Testis (tissue), 2 donors: ENCODE measurements at regions not wholly inside any gene's neighbourhood (a gene's known extent, or its start where the extent isn't known, plus 50 kb on each side); places are given as distances from the start of the nearest gene placed in this dataset.
"Not testable (repeated sequence)": the region's sequence is repeated elsewhere in the genome, so short reads cannot be mapped to it uniquely, and the experiment has no call there.

ENCODE experiments used
- DNase-seq: peaks from one replicate; pipeline ENCODE4 v3.0.0-alpha.2; 2019
- H3K27ac ChIP-seq, 2 donors: fragments of 200-600 bp; sonication (generic); one replicate each; pipeline ENCODE4 v1.5.1; 2019
- H3K27me3 ChIP-seq: fragments of 200-600 bp; sonication (generic); one replicate; pipeline ENCODE4 v1.5.1; 2019
- H3K36me3 ChIP-seq: fragments of 200-600 bp; sonication (generic); one replicate; pipeline ENCODE4 v1.5.1; 2017; ENCODE audit warnings: low read depth; ENCODE audit errors: missing control alignments
- H3K4me1 ChIP-seq: fragments of 200-600 bp; sonication (generic); one replicate; pipeline ENCODE4 v1.5.1; 2019
- H3K4me3 ChIP-seq, 2 donors: fragments of 200-600 bp; sonication (generic); one replicate each; pipeline ENCODE4 v1.5.1; 2017 to 2019
- H3K9me3 ChIP-seq: fragments of 200-600 bp; sonication (generic); one replicate; pipeline ENCODE4 v1.5.1; 2017
- POLR2A ChIP-seq: fragments of 450-650 bp; IDR thresholded peaks from one replicate; pipeline ENCODE4 v1.6.1; 2017; ENCODE audit warnings: antibody characterized with exemption, mild to moderate bottlenecking, moderate library complexity
- WGBS, 2 donors: methylation state at CpG; one replicate each; pipeline ENCODE4 v1.1.5; 2018; 5-methylcytosine and 5-hydroxymethylcytosine counted together
- intact Hi-C: fragments of 100-400 bp; cut with DNase I; formaldehyde crosslinking; loops from one replicate; pipeline ENCODE4 v1.15.1; 2023; ENCODE audit warnings: low total_unique reads
- TF ChIP-seq, protein P1 (sequence below), 3 experiments: fragments of 450-650 bp in 2 of 3; fragments of 200-600 bp in 1 of 3; sonication (generic) in 1 of 3; IDR thresholded peaks; one replicate each; pipeline ENCODE4 v1.5.1; 2016 to 2019; ENCODE audit warnings: antibody characterized with exemption in 3 of 3, mild to moderate bottlenecking in 2 of 3, moderate library complexity in 1 of 3

- H3K27me3 ChIP-seq: no peaks in the 10 kb centered on the region
- H3K4me3 ChIP-seq: no peak overlapping the region
- H3K36me3 ChIP-seq: no peaks in the 10 kb centered on the region
- no peak overlapping the region for H3K27ac ChIP-seq
- 91 to 95% methylated on average over 6 of the region's 6 CpGs for WGBS, 2 donors
- no peak for DNase-seq
- no peak for TF ChIP-seq POLR2A
- TF ChIP-seq, protein P1, sequence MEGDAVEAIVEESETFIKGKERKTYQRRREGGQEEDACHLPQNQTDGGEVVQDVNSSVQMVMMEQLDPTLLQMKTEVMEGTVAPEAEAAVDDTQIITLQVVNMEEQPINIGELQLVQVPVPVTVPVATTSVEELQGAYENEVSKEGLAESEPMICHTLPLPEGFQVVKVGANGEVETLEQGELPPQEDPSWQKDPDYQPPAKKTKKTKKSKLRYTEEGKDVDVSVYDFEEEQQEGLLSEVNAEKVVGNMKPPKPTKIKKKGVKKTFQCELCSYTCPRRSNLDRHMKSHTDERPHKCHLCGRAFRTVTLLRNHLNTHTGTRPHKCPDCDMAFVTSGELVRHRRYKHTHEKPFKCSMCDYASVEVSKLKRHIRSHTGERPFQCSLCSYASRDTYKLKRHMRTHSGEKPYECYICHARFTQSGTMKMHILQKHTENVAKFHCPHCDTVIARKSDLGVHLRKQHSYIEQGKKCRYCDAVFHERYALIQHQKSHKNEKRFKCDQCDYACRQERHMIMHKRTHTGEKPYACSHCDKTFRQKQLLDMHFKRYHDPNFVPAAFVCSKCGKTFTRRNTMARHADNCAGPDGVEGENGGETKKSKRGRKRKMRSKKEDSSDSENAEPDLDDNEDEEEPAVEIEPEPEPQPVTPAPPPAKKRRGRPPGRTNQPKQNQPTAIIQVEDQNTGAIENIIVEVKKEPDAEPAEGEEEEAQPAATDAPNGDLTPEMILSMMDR (IDR thresholded peaks at IDR 0.05): no peak
- no peaks in the 10 kb centered on the region for H3K9me3 ChIP-seq
- intact Hi-C loops: no loop called here
- H3K4me1 ChIP-seq: peaks cover 20% of the 10 kb centered on the region
Measured at GRCh38 chr14:71358209-71358931, 451.1 kb downstream of the PCNX1 start.

DNA sequence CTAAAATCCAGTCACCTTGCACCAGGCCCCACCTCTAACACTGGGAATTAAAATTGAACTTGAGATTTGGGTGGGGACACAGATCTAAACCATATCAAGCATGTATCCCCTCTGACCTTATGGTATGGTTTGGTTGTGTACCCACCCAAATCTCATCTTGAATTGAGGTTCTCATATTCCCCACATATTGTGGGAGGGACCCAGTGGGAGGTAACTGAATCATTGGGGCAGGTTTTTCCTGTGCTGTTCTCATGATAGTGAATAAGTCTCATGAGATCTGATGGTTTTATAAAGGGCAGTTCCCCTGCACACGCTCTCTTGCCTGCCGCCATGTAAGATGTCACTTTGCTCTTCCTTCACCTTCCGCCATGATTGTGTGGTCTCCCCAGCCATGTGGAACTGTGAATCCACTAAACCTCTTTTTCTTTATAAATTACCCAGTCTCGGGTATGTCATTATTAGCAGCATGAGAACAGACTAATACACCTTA lies 451.7 kb downstream of the PCNX1 start:
- H3K4me3 ChIP-seq, H3K27ac ChIP-seq, H3K36me3 ChIP-seq, DNase-seq, H3K9me3 ChIP-seq, H3K27me3 ChIP-seq, intact Hi-C loops: not testable (repeated sequence)
- 95 to 97% methylated on average over 4 of the region's 4 CpGs for WGBS, 2 donors
- peaks cover 25% of the 10 kb centered on the region for H3K4me1 ChIP-seq

- Histone ChIP-seq H3K27me3 (no peaks in the 10 kb centered on the region), H3K4me1 (peaks cover 27% of the 10 kb centered on the region), H3K9me3 (no peaks in the 10 kb centered on the region), H3K27ac (no peak overlapping the region), H3K36me3 (no peaks in the 10 kb centered on the region), H3K4me3 (no peak overlapping the region)
- intact Hi-C loops: no loop called here
- WGBS, 2 donors: 94 to 98% methylated on average over 3 of the region's 3 CpGs
- no peak for TF ChIP-seq POLR2A
- TF ChIP-seq, protein P1 (IDR thresholded peaks at IDR 0.05): no peak
- no peak for DNase-seq
Measured at GRCh38 chr14:71359823-71360222, 452.6 kb downstream of the PCNX1 start.

DNA sequence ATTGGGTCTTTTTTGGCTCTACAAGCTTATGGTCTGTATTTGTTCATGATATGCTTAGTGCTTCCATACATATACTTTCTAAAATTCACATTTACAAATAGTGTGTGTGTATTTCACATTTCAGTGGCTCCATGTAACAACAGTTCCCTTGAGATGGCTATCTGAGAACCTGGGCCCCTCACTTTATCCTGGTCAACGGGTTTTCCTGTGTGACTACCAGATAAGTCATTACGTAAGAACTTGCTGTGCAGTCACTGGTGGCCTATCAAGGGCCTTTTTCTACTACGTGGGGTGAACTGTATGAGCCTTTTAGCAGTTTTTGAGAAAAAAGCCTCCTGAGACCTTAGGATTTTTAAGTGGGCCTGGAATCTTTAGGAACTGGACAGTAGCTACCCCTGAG lies 454.1 kb downstream of the PCNX1 start:
- Histone ChIP-seq H3K4me1 (peaks cover 19% of the 10 kb centered on the region), H3K4me3 (no peak overlapping the region), H3K27ac (no peak overlapping the region), H3K9me3 (no peaks in the 10 kb centered on the region), H3K36me3 (no peaks in the 10 kb centered on the region), H3K27me3 (no peaks in the 10 kb centered on the region)
- intact Hi-C loops: no loop called here
- TF ChIP-seq, protein P1 (IDR thresholded peaks at IDR 0.05): no peak
- TF ChIP-seq POLR2A: no peak
- no peak for DNase-seq
- 64 to 82% methylated on average over 3 of the region's 3 CpGs for WGBS, 2 donors

- peaks cover 19% of the 10 kb centered on the region for H3K4me1 ChIP-seq
- 88 to 94% methylated on average over 6 to 8 of the region's 8 CpGs for WGBS, 2 donors
- H3K27ac ChIP-seq: no peak overlapping the region
- no peak for DNase-seq
- no peak overlapping the region for H3K4me3 ChIP-seq
- TF ChIP-seq, protein P1 (IDR thresholded peaks at IDR 0.05): no peak
- TF ChIP-seq POLR2A: no peak
- H3K9me3 ChIP-seq: no peaks in the 10 kb centered on the region
- intact Hi-C loops: no loop called here
- H3K36me3 ChIP-seq: no peaks in the 10 kb centered on the region
- H3K27me3 ChIP-seq: no peaks in the 10 kb centered on the region
Measured at GRCh38 chr14:71361874-71362273, 454.6 kb downstream of the PCNX1 start.
